T-helper 1 cell treated with Interleukin-12 subunit alpha and Interleukin-12 subunit beta and Interleukin-4 antibody, amounts not matched to agents 30 μg/mL and 1 μg/mL, for 36 hours (primary cell): ENCODE measurements at regions not wholly inside any gene's neighbourhood (a gene's known extent, or its start where the extent isn't known, plus 50 kb on each side); places are given as distances from the start of the nearest gene placed in this dataset.

Experiments used
- H3K27ac Mint-ChIP-seq: one replicate; pipeline ENCODE4 v1.8.0; 2021; ENCODE audit warnings: mild to moderate bottlenecking, mixed read lengths
- H3K27me3 Mint-ChIP-seq: one replicate; pipeline ENCODE4 v1.8.0; 2021; ENCODE audit warnings: low read depth, mixed read lengths
- H3K36me3 Mint-ChIP-seq: one replicate; pipeline ENCODE4 v1.8.0; 2021; ENCODE audit warnings: low read depth, mixed read lengths
- H3K4me1 Mint-ChIP-seq: one replicate; pipeline ENCODE4 v1.8.0; 2021; ENCODE audit warnings: low read depth, mixed read lengths
- H3K4me3 Mint-ChIP-seq: one replicate; pipeline ENCODE4 v1.8.0; 2021; ENCODE audit warnings: mild to moderate bottlenecking, moderate library complexity, mixed read lengths
- H3K9me3 Mint-ChIP-seq: one replicate; pipeline ENCODE4 v1.8.0; 2021; ENCODE audit warnings: mixed read lengths

DNA sequence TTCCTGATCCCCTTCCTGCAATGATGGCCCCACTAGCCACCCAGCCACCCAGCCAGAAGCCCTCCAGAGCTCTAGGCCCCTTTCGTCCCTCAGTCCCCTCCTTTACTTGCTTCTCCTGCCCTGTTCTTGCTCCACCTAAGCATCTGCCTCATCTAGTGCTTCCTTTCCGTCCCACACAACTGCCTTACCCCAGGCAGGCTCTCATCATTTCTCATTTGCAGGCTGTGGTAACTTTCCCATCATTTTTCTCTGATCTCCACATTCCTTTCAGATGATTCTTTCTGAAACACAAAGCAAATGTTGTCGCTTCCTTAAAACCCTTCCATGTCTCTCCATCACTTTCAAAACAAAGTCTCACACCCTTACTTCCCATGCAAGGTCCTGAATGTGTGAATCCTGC is 459.8 kb downstream of the METTL4 start:
- H3K4me1 Mint-ChIP-seq, result no peaks in the 10 kb centered on the region
- no peak overlapping the region for H3K4me3 Mint-ChIP-seq
- H3K36me3 Mint-ChIP-seq, result no peaks in the 10 kb centered on the region
- peaks cover 5% of the 10 kb centered on the region for H3K27me3 Mint-ChIP-seq
- H3K9me3 Mint-ChIP-seq, result no peaks in the 10 kb centered on the region
- H3K27ac Mint-ChIP-seq, result no peak overlapping the region

DNA sequence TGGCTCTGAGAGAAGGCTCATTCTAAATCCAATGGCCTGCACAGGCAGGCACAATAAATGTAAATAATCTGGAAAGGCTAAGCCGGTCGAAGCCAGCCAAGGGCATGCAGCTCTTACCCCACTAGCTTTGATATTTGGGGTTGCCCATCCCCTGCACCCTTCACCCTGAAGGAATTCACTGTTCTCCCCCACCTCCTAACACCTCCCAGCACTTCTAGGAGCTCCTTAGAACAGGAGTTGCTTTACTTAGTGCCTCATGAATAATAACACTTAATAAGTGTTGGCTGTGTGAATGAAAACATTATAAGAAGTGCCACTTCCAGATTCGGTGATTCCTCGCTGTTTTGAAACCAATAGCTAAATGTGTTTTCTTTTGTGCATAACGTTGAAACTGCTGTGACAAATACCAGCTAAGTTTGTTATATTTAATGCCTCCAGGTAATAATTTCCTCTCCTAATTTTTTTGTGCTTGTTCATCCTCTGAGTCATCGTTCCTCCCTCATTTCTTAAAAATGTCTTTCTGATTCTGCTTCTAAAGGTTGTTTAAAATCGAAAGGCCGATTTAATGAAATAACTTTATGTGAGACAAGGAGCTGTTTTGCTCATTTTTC is 458.8 kb downstream of the METTL4 start:
- Mint-ChIP-seq H3K4me3 (no peak overlapping the region), H3K27ac (no peak overlapping the region), H3K9me3 (no peaks in the 10 kb centered on the region), H3K36me3 (no peaks in the 10 kb centered on the region), H3K27me3 (peaks cover 5% of the 10 kb centered on the region), H3K4me1 (no peaks in the 10 kb centered on the region)

DNA sequence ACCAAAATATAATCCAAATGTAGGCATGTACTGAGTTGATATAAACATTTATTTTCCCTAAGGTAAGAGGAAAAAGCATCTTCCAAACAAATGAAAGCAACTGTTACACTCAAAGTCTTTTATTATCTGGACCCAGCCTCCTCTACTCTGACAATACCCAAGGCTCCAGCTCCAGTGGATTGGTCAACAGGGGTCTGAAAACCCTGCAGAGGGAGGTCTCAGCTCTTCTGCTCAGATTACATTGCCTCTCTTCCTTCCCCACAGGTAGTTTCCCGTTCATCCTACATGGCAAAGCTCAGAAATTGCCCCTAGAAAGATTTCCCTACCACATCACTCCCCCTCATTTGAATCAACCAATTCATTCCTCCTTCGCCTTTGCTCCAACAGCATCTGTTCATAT is 457.0 kb downstream of the METTL4 start:
- Mint-ChIP-seq H3K27me3 (peaks cover 9% of the 10 kb centered on the region), H3K4me3 (no peak overlapping the region), H3K9me3 (no peaks in the 10 kb centered on the region), H3K27ac (no peak overlapping the region), H3K4me1 (no peaks in the 10 kb centered on the region), H3K36me3 (no peaks in the 10 kb centered on the region)

DNA sequence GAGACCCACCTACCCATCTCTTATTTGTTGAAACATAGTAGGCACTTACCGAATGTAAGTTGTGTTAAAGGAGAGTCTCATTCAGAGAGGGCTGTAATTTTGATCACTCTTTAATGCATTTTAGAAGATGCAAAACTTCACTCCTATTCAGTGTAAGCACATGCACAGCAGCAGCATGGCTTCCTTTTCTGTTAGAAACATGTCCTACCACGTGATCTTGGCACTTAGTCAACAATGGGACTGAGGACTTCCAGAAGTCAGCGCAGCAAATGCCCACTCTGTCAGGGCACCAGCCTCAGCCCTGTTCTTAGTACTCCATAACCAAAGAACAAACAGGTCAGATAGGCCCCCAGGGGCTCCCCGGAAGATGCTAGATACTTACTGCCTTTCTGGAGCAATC is 456.5 kb downstream of the METTL4 start:
- Mint-ChIP-seq H3K4me1 (no peaks in the 10 kb centered on the region), H3K27me3 (peaks cover 9% of the 10 kb centered on the region), H3K27ac (no peak overlapping the region), H3K36me3 (no peaks in the 10 kb centered on the region), H3K9me3 (no peaks in the 10 kb centered on the region), H3K4me3 (no peak overlapping the region)

DNA sequence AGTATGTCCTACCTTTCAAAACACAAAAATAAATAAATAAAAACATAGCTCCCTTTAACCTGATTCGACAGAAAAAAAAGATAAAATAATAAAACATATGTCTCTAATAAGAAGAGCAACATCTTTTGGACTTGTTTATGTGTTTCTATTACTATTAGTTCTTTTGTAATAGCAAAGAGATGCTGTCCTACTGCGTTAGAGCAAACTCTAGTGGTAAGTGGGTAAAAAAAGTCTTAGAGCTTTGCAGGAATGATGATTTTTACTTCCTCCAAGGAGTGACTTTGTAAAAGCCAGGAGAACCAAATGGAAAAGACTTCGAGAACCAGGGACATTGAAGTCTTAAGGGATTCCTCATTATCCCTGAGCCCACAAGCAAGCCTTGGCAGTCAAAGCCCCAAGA is 450.1 kb downstream of the METTL4 start:
- Mint-ChIP-seq H3K9me3 (no peaks in the 10 kb centered on the region), H3K27ac (no peak overlapping the region), H3K4me3 (no peak overlapping the region), H3K27me3 (peaks cover 3% of the 10 kb centered on the region), H3K36me3 (no peaks in the 10 kb centered on the region), H3K4me1 (no peaks in the 10 kb centered on the region)

DNA sequence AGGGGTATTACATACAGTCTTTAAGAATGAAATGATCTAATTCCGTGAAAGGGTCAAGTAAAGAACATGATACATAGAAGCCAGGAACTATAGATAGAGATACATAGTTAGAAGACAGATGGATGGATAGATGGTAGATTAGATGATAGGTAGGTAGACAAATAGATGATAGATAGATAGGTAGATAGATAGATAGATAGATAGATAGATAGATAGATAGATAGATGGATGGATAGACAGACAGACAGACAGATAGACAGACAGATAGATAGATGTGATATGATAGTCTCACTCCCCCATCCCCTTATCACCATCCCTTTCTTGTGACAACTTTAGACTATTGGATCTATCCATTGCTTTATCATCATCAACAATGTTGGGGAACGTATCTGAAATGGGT is 448.2 kb downstream of the METTL4 start:
- no peak overlapping the region for H3K4me3 Mint-ChIP-seq
- H3K4me1 Mint-ChIP-seq, result no peaks in the 10 kb centered on the region
- no peaks in the 10 kb centered on the region for H3K36me3 Mint-ChIP-seq

DNA sequence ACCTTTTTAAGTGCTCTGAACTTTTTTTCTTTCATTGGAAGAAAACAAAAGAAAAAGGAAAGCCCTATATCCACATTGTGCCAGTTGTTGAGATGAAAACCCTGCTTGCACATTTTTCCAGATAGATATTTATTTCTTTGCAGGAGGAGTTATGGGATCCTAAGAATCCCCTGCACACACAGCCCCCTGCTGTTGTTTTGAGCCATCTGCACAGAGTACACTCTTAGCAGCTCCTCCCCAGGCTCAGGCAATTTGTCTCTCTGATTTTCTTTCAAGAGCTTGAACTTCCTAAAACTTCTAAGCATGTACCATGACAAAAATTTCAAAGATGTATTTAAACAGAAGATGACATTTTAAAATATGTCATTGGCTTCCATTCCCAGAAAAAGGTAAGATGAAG is 436.9 kb downstream of the METTL4 start:
- Mint-ChIP-seq H3K27ac (no peak overlapping the region), H3K36me3 (no peaks in the 10 kb centered on the region), H3K27me3 (no peaks in the 10 kb centered on the region), H3K9me3 (no peaks in the 10 kb centered on the region), H3K4me3 (no peak overlapping the region), H3K4me1 (no peaks in the 10 kb centered on the region)

More for the DNA sequence above, 448.2 kb downstream of the METTL4 start:
- H3K27ac Mint-ChIP-seq, result no peak overlapping the region
- H3K9me3 Mint-ChIP-seq, result no peaks in the 10 kb centered on the region
- no peaks in the 10 kb centered on the region for H3K27me3 Mint-ChIP-seq

DNA sequence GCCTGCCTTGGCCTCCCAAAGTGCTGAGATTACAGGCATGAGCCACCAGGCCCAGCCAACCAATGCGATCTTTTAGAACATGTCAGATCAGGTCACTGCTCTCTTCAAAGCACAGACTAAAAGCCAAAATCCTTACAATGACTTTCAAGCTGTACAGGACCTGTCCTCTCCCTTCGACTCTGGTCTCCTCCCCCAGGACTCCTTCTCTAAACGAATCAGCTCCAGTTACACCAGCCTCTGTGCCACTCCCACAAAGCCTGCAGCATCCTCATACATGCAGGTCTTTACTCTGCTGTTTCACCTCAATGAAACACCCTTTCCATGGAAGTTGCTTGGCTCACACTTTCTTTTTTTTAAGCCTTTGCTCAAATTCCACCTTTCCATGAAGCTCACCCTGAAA is 436.0 kb downstream of the METTL4 start:
- Mint-ChIP-seq H3K27me3 (no peaks in the 10 kb centered on the region), H3K36me3 (no peaks in the 10 kb centered on the region), H3K27ac (no peak overlapping the region), H3K4me1 (no peaks in the 10 kb centered on the region), H3K9me3 (no peaks in the 10 kb centered on the region), H3K4me3 (no peak overlapping the region)

DNA sequence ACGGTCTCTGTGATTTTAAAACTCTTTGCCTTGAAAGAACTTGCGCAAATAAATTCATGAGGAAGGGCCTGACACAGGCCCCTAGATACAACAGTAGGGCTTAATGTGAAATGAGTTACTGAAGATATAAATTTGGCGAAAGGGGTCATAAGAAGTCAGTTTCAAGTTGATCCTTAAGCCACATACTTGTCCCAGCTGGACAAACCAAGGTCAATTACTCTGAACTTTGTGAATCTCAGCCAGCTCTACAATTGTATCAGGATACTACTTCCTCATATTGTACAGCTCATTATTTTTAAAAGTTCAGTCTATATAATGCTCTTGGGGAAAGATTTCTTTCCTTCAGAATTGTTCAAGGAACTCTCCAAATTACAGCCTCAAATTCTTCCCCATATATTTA is 432.8 kb downstream of the METTL4 start:
- H3K4me1 Mint-ChIP-seq, result no peaks in the 10 kb centered on the region
- no peaks in the 10 kb centered on the region for H3K27me3 Mint-ChIP-seq
- H3K36me3 Mint-ChIP-seq, result no peaks in the 10 kb centered on the region
- H3K27ac Mint-ChIP-seq, result no peak overlapping the region
- H3K4me3 Mint-ChIP-seq, result no peak overlapping the region
- no peaks in the 10 kb centered on the region for H3K9me3 Mint-ChIP-seq

DNA sequence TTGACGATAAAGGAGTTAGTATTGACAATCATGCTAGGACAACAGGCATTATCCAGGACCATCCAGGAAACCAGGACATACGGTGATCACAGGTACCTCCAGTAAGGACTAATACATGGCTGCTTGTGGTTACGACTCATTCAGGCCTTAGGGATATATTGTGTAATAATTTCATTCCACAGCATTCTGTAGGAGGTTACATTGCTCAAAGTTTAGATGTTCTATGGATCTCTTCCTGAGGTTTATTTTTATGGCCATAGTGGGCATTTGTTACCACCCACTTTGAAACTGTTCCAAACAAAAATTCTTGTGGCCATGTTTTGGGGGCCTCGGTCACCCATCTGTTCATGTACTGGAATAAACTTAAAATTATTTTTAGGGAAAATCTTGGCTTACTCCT is 431.6 kb downstream of the METTL4 start:
- Mint-ChIP-seq H3K27ac (no peak overlapping the region), H3K27me3 (no peaks in the 10 kb centered on the region), H3K9me3 (no peaks in the 10 kb centered on the region), H3K36me3 (no peaks in the 10 kb centered on the region), H3K4me3 (no peak overlapping the region), H3K4me1 (no peaks in the 10 kb centered on the region)

DNA sequence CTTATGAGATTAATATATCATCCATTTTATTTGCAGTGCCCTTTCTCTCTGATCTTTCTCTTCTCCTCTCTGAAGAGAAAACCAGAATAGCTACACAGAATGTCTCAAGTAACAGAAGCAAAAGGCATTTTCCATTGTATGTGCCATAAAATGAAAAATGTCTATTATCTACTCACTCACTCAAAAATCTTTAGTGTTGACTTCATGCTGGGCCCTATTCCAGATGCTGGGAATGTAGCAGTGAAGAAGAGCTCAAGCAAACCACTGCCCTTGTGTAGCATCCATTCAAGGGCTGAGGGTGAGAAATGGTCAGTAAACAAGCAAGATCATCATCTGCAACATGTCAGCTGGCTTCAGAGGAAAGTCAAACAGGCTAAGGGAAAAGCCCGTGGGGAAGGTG is 427.7 kb downstream of the METTL4 start:
- no peaks in the 10 kb centered on the region for H3K27me3 Mint-ChIP-seq
- no peaks in the 10 kb centered on the region for H3K4me1 Mint-ChIP-seq
- no peaks in the 10 kb centered on the region for H3K36me3 Mint-ChIP-seq
- no peaks in the 10 kb centered on the region for H3K9me3 Mint-ChIP-seq
- no peak overlapping the region for H3K27ac Mint-ChIP-seq
- H3K4me3 Mint-ChIP-seq, result no peak overlapping the region

DNA sequence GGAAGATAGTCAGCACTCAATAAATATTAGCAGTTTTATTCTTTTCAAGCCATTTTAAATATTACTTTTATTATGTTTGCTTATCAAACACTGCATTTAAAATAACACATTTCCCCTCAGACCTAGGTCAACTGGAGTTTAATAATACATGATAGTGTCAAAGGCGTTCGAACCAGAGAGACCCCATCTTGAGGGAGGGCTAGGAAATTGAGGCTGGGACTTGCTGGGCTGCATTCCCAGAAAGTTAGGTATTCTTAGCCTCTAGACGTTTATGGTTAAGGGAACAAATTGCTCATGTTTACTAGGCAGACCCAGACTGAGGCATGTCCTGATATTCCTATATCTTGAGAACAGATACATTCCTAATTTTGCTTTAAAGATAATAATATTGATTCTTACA is 426.5 kb downstream of the METTL4 start:
- no peak overlapping the region for H3K4me3 Mint-ChIP-seq

DNA sequence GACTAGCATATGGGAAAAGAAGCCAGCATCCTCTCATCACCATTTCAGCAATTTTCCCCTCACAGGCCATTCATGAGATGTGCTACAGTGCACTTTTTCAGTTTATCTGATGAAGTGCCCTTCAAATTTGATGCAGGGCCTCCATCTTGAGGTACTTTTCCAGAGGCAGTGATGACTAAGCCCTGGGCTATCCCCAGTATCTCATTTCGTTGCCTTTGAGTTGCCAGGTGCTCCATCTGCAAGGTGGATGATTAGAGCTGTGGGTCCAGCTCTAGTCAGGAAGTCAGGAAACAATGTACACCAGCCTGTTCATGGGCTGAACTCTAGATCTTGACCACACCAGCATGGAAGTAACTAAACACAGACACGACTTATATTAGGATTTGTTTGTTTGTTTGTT is 425.2 kb downstream of the METTL4 start:
- no peak overlapping the region for H3K27ac Mint-ChIP-seq
- no peaks in the 10 kb centered on the region for H3K9me3 Mint-ChIP-seq
- H3K36me3 Mint-ChIP-seq, result no peaks in the 10 kb centered on the region
- H3K4me3 Mint-ChIP-seq, result no peak overlapping the region
- no peaks in the 10 kb centered on the region for H3K27me3 Mint-ChIP-seq
- H3K4me1 Mint-ChIP-seq, result no peaks in the 10 kb centered on the region

More for the DNA sequence above, 426.5 kb downstream of the METTL4 start:
- no peak overlapping the region for H3K27ac Mint-ChIP-seq
- no peaks in the 10 kb centered on the region for H3K36me3 Mint-ChIP-seq
- no peaks in the 10 kb centered on the region for H3K9me3 Mint-ChIP-seq
- H3K4me1 Mint-ChIP-seq, result no peaks in the 10 kb centered on the region
- H3K27me3 Mint-ChIP-seq, result no peaks in the 10 kb centered on the region

DNA sequence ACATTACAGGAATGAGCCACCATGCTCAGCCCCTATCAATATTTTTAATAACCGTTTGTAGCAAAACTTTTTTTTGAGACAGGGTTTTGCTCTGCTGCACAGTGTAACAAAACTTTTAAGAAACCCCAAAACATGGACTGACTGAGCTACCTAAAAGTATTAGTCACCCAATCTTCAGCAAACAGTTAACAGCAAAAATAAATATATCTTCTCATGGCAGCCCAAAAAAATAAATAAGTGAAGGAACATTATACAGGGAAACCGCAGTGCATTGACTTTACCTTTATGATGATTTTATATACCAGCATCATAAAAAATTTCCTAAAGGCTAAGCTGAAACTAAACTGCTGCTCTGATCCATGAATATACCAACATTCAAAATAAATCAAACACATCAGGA is 424.6 kb downstream of the METTL4 start:
- Mint-ChIP-seq H3K27me3 (no peaks in the 10 kb centered on the region), H3K4me1 (no peaks in the 10 kb centered on the region), H3K9me3 (no peaks in the 10 kb centered on the region), H3K27ac (no peak overlapping the region), H3K4me3 (no peak overlapping the region), H3K36me3 (no peaks in the 10 kb centered on the region)

DNA sequence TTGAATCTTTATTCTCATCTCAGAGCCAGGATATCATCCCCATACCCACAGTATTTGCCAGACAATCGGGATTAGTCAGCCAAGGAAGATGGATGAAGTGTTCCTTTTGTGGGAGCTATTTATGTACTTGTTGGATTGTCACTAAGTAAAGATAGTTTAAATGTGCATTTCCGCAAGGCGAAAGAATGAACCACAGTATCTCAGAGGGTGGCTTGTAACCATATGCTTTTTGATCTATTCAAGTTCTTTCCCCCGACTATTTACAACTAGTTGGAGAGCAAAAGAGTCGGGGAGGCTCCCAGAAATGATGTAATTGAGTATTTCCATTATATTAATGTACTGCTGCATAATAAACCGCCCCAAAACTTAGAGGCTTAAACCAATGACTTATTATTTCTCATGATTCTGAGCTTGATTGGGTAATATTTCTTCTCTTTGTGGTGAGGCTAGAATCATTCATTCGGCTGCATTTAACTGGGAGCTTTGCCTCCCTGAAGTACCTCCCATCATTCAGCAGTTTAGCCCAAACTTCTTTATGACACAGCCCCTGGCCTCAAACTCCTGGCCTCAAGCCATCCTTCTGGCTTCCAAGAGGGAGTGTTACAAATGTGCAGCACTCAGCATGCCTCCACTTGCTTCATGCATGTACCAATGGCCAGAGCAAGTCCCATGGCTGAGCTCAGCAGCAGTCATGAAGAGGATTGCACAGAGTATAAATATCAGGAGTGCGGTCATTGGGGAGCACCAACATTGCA is 423.7 kb downstream of the METTL4 start:
- Mint-ChIP-seq H3K36me3 (no peaks in the 10 kb centered on the region), H3K27ac (no peak overlapping the region), H3K4me3 (no peak overlapping the region), H3K27me3 (no peaks in the 10 kb centered on the region), H3K4me1 (no peaks in the 10 kb centered on the region), H3K9me3 (no peaks in the 10 kb centered on the region)
